Fibroblast of skin of right quadriceps (primary cell): ENCODE measurements at regions not wholly inside any gene's neighbourhood (a gene's known extent, or its start where the extent isn't known, plus 50 kb on each side); places are given as distances from the start of the nearest gene placed in this dataset.
A peak's percentile ranks its signal among the peaks of the same experiment; 100 is the strongest.

Source experiments
- DNase-seq: peaks from one replicate; pipeline ENCODE4 v3.0.0-alpha.2; 2013

DNA sequence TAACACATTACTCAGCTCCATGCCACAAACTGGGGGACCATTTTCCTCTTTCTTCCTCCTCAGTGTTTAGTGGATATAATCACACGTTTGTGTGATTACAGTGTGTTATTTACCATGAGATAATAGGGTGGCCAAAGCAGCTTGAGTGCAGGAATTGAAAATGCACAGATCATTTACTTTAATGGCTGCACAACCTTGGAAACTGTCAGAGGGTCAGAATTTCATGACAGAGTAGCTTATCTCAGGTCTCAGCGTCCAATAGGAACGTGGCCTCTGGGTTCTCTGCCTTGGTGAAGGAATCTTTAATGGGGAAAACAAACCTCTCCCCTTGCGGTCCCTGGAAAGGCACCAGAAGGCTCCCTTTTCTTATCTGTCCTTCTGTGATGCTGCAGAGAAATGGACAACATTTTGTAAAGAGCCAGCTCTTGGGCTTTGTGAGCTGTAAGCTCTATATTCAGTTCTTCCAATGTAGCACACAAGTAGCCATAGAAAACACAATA is 87.4 kb upstream of the CD180 start:
- no peak for DNase-seq

DNA sequence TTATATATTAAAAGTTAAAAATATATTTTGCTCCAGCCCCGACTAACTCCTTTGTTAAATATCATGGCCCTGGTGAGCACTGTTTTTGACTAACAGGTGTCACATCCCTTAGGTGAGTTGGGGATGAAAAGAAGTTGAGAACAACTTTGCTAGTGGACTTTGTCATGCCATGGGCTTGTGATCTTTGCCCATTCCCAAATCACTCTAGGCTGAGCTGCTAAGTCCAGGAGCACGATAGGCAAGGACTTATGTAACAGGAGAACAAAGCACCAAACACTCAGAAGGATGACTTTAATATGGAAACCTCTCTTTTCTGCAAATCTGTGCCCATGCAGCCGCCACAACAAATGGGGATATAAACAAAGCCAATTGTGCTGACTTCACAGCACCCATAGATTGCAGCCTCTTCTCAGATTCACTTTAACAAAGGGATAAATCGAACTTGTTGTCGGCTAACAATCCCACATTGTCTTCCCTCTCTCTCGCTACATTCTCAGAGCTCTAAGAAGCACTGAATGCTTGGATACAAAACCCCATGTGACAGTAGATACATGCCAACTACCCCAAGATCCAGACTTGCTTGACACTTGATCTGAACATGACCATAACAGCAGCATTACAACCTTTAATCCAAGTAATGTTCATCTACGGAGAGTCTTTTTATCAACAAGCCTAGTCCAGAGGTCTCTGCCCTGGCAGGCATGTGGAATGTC is 86.8 kb upstream of the CD180 start:
- DNase-seq: no peak

DNA sequence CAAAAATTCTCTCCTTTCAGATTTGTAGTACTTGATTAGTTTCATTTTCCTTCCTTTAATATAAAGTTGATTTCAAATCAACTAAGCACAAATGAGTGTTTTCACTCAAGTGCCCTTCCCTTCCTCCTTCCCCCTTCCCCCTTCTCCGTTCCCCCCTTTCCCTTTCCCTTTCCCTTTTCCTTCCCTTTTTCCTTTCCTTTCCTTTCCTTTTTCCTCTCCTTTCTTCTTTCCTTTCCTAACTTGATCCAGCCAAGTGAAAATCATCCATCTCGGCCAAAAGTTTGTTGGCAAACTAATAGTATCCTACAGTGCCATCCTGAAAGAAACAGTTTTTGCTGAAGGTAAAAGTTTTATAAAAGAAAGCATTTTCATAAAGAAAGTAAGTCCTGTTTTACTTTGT is 85.3 kb upstream of the CD180 start:
- no peak for DNase-seq

DNA sequence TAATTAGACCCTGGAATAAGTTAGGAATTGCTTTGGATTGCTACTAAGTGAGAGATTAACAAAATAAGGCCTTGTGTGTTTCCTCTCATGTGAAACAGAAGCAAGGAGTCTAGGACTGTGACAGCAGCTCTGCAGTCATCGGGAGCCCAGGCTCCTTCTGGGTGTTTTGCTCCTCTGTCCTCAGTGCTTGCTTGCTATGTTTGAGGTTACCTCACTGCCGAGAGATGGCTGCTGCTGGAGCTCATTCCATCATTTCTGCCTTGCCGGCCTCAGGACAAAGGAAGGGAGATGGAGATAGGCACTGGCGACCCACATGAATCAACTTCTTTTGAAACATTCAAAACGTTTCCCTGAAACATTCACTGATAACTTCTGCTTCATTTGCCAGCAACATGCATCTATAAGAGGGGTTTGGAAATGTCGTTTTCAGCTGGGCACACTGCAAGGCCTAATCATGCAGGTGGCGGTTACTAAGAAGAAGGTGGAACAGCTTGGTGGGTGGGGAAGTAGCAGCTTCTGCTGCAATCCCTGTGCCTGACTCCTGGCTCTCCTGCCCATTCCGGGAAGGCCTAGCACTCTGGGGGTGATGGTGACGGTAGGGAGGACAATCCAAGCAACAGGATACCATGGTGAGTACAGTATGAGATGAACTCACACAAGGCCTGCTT is 77.2 kb upstream of the CD180 start:
- no peak for DNase-seq

DNA sequence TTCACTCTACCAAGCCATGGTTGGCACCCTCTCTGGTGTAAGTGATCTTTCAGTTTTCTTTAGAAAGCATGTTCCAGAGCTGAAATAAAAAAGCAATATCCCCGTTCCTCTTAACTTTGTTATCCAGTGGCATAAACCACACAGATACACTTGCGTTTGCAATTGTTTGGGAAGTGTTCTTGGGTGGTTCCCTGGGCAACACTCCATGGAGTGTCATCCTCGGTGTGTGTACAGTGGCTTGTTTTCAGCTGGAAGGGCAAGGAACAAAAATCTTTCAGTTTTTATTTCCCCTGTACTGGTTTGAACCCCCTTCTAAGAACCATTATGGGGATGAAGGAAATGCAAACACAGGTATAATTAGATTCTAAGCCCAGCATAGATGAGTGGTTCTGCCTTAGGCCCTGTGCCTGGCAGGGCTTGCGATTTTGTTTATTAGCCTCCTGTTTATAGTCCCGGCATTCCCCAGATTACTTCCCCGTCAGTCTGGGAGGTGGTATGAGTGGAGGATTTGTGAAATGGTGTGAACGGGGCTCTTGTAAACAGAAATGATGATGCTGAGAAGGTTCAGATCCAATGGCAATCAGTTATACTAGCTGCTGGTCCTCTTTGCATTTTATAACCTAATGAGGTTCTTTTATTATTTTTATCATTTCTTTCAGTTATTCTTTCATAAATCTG is 76.0 kb upstream of the CD180 start:
- no peak for DNase-seq

DNA sequence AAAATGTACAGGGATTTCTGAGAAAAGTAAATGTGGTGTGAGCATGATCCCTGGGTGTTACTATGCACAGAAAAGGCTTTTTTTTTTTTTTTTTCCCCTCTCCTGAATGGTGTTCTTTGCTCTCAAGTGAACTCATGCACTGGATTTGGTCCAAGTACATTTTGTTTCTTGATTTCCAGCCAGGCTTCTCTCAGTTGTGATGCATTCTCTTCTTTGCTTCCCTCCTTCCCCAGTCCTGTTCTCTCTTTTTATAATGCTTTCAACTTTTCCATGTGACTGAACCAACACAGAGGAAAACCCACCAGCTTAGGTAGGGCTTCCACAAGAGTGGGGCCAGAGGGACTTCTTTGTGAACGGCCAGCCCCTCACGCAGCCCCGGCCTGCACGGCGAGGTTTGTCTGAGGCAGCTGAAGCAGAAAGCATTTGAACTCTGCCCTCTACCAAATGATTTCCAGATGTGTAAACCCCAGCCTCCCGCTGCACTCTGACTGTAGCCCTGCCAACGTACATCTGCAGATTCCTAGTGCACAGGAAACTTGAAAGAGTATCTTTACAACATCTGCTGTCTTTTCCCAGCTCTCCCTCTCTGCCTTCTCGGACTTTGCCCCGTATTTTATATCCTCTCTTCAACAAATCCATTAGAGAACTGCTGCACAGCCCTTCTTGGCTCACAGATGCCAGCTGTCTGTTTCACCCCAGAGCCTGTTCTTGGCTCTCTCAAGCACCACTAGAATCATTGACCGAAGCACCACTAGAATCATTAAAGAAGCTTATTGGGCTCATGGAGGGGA is 71.8 kb upstream of the CD180 start:
- DNase-seq: peak; percentile 97

DNA sequence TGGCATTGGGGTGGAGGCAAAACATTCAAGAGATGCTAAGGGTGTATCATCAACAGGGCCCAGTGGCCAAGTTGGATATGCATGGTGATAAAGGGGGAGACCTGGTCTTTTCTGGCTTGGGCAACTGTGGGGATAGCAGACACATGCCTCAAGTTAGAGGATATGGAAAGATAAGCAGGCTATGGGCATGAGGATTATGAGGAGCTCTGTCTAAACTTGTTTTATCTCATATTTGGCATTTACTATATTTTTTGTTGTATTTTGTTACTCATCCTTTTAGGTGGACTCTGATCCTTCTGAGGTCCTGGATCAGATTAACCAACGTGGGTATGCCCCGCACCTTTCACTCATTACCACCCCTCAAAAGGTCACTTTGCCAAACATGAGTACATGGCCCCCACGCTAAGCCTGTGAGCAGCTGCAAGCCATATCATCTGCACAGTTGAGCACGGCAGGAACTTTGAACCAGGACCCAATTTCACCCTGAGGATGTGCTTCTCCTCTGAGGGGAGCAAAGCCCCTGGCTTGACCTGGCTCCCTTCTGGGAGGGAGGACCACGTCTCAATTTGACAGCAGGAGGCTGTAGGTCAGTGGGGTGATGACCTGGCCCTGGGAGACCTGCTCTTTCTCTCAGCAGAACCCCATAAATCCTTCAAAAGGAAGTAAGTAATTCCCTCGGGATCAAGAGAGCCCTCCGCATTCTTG is 71.1 kb upstream of the CD180 start:
- DNase-seq: no peak

DNA sequence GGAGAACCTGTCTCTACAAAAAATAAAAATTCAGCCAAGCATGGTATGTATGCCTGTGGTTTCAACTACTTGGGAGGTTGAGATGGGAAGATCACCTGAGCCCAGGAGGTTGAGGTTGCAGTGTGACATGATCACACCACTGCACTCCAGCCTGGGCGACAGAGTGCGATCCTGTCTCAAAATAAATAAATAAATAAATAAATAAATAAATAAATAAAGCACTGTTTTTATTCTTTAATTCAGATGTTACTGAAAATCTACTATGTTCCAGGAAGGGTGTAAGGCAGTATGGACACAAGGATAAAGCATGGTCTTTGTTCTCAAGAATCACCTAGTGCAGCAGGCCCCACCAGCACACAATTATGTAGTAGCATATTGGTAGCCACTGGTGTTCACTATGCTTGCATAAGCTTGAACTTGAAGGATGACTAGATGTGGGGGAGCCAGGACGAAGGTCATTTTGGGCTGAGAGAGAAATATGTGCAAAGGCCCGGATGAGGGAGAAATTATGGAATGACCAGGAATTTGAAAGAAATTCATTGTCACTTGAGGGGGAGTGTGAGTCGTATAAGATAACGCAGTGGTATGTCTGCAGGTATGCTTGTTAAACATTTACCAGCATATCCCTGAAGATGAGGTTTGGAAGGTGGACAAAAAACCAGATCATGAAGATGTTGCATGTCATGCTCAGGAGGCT is 70.2 kb upstream of the CD180 start:
- no peak for DNase-seq

DNA sequence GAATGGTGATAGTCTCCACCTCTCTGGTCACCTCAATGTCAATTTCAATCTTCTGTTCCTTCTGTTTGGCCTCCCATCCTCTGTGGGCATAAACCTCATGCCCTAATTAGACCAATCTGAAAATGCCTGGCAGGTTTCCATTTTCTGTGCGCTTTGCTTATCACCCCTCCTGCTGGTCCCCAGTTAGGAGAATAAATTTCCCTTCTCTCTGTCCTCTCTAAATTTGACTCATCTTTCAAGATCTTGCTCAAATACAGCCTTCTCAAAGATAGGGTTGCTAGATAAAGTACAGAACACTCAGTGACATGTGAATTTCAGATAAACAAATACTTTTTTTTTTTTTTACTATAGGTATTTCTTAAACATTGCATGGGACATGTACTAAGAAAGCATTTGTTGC is 69.4 kb upstream of the CD180 start:
- no peak for DNase-seq

DNA sequence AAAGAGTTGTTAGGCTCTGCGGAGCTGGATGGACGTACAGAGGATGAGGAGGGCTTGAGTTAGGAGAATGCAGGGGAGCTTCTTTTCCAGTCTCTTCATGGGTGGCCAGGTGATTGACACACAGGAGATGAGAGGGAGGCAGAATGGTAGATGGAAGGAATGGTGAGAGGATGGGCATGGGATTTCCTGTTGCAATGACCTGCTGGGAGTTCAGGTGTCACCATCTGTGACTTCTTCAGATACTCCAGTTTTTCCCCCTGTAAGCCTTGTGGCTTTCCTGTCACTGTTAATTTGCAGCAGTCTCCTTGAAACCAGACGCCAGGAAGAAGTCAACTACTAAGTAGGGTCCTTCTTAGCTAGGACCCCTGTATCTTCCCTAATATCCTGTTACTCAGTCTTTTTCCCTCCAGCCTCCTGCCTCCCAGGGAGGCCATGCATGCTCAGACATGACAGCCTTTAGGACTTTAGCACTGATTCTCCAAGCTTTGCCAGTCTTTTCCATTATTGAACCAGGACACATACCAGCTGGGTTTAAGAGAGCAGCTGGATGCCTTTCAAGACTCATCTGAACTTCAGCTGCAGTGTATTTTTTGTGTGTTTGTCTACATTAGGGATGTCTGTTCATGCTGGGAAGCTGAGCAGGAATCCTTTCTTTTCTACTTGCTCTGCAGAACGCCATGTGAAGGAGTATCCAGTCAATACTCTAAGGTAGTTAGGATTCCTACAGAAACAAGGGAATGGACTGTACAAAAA is 67.2 kb upstream of the CD180 start:
- DNase-seq: no peak

DNA sequence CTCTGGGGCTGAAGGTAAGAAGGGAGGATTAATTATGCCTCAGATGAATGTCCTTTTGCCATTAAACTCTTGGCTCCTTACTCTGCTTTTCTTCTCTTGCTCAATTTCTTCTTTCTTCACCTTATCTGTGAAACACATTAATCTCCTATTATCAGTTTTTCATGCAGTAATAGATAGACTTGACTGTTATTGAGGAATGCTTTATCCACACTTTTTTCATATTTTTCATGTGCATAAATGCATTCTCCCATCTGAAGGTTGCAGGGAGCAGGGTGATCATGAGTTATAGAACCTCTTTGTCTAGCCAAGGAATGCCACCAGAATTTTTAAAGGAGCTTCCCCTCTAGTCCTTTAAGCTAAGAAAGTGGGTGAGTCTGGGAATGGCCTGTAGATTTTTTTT is 66.4 kb upstream of the CD180 start:
- no peak for DNase-seq

DNA sequence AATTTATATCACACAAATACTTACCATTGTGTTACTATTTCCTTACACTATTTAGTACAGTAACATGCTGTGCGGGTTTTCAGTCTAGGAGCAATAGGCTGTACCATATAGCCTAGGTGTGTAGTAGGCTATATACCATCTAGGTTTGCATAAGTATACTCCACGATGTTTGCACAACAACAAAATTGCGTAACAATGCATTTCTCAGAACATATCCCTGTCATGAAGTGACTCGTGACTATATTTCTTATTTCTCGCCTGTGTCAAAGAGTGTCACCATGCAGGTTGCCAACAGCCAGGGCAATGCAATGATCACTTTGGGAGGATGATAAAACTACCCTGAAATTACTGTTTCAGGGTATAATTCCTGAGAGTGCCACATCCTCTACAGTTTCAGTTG is 65.6 kb upstream of the CD180 start:
- DNase-seq: no peak

DNA sequence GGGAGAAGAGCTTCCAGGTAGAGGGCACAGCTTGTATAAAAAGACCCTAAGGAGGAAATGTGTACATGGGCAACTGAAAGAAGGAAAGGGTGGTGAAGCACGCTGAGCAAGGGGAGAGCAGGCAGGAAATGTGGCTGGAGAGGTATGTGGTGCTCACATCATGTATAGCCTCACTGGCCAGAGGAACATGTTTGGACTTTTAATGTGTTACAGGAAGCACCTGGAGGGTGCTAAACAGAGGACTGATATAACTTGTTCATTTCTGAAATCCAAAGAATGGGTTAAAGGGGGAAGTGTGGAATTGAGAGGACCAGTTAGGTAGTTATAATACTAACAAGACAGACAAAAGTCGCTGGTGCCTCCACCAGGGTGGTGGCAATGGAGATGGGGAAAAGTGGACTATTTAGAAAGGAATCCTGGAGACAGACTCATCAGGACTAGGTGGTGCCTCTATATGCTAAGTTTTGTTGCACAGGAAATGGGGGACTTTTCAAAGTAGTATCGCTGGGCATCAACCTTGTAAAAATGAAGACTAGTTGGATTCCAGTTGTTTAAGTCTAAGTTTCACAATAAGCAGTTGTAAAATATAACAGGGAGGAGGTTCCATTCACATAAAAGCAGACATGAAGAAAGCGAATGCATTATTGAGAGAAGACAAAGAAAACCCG is 63.1 kb upstream of the CD180 start:
- no peak for DNase-seq

DNA sequence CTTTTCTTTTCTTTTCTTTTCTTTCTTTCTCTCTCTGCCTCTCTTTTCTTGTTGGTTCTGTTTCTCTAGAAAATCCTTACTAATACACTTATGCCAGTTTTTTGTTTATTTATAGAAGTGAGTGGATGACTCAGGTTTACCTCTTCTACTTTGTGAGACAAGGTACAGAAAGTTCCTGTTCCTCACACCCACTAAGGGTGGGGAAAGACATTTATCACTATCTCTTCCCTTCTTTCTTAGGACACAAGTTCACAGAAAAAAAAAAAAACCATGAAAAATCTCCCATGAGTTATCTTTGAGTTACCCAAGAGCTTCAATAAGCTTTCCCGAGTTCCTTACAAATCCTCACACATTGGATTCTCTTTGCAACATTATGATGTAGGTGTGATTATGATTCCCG is 60.9 kb upstream of the CD180 start:
- no peak for DNase-seq

DNA sequence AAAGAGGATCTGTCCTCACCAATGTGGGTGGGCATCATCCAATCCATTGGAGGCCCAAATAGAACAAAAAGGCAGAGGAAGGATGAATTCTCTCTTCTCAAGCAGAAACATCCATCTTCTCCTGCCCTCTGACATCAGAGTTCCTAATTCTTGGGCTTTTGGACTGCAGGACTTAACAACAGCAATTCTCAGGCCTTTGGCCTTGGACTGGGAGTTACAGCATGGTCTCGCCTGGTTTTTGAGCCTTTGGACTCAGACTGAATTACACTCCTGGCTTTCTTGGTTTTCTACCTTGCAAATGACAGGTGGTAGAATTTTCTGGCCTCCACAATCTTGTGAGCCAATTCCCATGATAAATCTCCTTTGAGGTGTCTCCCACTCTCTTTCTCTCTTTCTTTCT is 60.5 kb upstream of the CD180 start:
- no peak for DNase-seq

DNA sequence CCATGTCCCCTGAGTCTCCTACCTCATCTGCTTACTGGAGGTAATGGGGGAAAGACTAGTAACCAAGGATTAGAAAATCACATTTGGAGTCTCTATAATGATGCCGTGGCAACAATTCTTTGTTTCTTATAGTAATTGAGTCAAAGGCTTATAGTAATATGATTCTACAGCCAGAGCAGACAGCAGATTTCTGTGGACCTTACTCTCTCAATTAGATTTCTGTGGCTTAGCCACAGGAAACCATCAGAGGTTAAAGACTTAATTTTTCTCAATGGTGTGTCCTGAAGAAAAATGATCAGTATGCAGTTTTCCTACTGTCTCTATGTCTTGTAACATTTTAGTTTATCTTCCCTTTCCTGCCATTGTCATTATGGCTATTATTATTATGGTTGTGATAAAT is 59.3 kb upstream of the CD180 start:
- peak; percentile 61 for DNase-seq

DNA sequence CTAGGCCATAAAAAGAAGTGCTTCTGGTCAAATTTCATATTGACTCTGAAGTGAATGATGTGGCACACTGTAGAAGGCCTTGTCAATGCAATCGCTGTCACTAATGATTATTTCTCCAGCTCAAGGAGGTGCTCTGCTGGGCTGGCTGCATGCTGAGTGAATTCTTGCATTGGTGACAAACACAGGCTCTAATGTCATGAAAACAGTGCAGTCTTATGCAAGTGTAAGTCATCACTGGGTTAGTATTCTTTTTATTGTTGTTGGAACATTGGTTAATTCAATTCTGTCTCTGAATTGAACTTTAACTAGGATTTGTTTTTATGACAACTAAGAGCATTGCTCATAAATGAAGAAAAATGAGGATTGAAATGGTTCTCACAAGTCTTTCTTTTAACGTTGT is 57.3 kb upstream of the CD180 start:
- DNase-seq: no peak

DNA sequence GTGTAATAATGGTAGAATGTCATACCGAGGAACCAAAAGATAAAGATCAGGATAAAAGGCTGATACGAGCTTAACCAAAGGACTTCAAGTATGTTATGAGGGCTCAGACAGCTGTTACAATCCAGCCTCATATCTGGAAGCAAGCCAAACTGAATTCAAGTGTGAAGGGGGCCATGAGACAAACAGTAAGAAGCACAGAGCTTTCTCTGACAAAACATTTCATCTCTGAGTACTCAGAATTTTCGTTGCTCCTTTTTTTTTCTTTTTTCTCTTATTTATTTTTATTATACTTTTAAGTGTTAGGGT is 52.9 kb upstream of the CD180 start:
- no peak for DNase-seq

DNA sequence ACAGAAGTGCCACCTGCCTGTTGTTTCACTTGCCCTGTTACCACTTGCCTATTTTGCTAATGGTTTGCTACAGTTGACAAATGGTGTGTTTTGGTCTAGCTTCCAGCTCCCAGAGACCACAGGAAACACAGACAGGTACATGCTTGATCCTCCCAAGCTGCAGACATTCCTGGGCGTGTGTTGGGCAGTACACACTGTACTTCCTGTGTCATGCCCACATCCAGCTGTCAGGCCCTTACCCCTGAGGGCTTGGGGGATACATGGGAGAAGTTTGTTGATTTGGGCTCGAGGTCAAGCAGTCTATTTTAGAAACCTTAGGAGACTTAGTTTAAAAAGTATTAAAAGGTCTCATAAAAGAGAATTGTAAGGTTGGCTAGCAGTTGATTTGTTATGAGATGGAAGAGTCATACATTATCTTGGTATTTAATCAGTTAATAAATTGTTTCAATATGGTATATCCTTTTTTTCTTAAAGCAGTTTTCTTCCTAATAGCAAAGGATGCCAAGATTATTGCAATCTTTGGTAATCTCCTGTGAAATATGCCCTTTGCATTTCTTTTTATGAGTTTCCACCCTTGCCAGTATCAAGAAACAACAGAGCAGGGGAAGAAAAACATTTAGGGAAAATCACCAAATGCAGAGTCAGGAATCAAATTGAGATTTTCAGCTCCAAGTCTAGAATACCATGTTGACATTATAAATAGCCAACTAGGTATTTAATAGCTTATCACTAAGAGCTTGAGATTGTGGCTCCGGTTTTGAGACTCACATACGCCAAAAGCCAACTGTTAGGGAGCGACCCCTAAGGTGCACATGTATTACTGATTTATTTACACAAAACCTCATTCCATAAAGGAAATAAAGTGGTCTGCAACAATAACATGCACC is 52.3 kb upstream of the CD180 start:
- DNase-seq: peak; percentile 25
